Neural crest cell (in vitro differentiated cells): ENCODE measurements at regions not wholly inside any gene's neighbourhood (a gene's known extent, or its start where the extent isn't known, plus 50 kb on each side); places are given as distances from the start of the nearest gene placed in this dataset.

Source experiments
- DNase-seq: peaks from one replicate; pipeline ENCODE4 v3.0.0; 2021; ENCODE audit warnings: low read depth, mixed read lengths, low spot score
- H3K27ac Mint-ChIP-seq: one replicate; pipeline ENCODE4 v1.8.0; 2021; ENCODE audit warnings: mild to moderate bottlenecking, mixed read lengths; ENCODE audit not compliant: unreplicated experiment
- H3K27me3 Mint-ChIP-seq: 2 replicates; pipeline ENCODE4 v1.8.0; 2021; ENCODE audit warnings: low read depth, mild to moderate bottlenecking, mixed read lengths
- H3K36me3 Mint-ChIP-seq: 2 replicates; pipeline ENCODE4 v1.8.0; 2021; ENCODE audit warnings: low read depth, mild to moderate bottlenecking, mixed read lengths
- H3K4me1 Mint-ChIP-seq: 2 replicates; pipeline ENCODE4 v1.8.0; 2021; ENCODE audit warnings: mixed read lengths
- H3K4me3 Mint-ChIP-seq: one replicate; pipeline ENCODE4 v1.8.0; 2021; ENCODE audit warnings: mild to moderate bottlenecking, mixed read lengths
- H3K9me3 Mint-ChIP-seq: 2 replicates; pipeline ENCODE4 v1.8.0; 2021; ENCODE audit warnings: mixed read lengths
- CTCF ChIP-seq: fragments of 200-600 bp; sonication (generic); conservative IDR thresholded peaks from 2 replicates; pipeline ENCODE4 v1.5.0; 2021; ENCODE audit warnings: antibody characterized with exemption, mild to moderate bottlenecking

- no peak for DNase-seq
- H3K9me3 Mint-ChIP-seq = no peaks in the 10 kb centered on the region
- no peaks in the 10 kb centered on the region for H3K27me3 Mint-ChIP-seq
- no peaks in the 10 kb centered on the region for H3K36me3 Mint-ChIP-seq
- no peak for TF ChIP-seq CTCF
- H3K27ac Mint-ChIP-seq = no peak overlapping the region
- peaks cover 41% of the 10 kb centered on the region for H3K4me1 Mint-ChIP-seq
- no peak overlapping the region for H3K4me3 Mint-ChIP-seq
Measured at GRCh38 chr3:187448674-187449073, 80.5 kb downstream of the RTP4 start.

GRCh38 chr3:187447737-187448136 lies 79.6 kb downstream of the RTP4 start:
- Mint-ChIP-seq H3K36me3 (no peaks in the 10 kb centered on the region), H3K4me3 (no peak overlapping the region), H3K4me1 (peaks cover 41% of the 10 kb centered on the region), H3K9me3 (no peaks in the 10 kb centered on the region), H3K27ac (no peak overlapping the region), H3K27me3 (no peaks in the 10 kb centered on the region)
- DNase-seq = no peak
- TF ChIP-seq CTCF = no peak

- Mint-ChIP-seq H3K4me1 (peaks cover 25% of the 10 kb centered on the region), H3K4me3 (no peak overlapping the region), H3K9me3 (no peaks in the 10 kb centered on the region), H3K27me3 (no peaks in the 10 kb centered on the region), H3K27ac (peak overlapping the region; percentile 59), H3K36me3 (no peaks in the 10 kb centered on the region)
- TF ChIP-seq CTCF = no peak
- no peak for DNase-seq
Measured at GRCh38 chr3:187445356-187445755, 77.2 kb downstream of the RTP4 start.

GRCh38 chr3:187434524-187434923 lies 66.3 kb downstream of the RTP4 start:
- H3K27ac Mint-ChIP-seq = no peak overlapping the region

GRCh38 chr3:187430576-187430975 lies 62.4 kb downstream of the RTP4 start:
- no peak overlapping the region for H3K27ac Mint-ChIP-seq
- no peak overlapping the region for H3K4me3 Mint-ChIP-seq
- peaks cover 3% of the 10 kb centered on the region for H3K36me3 Mint-ChIP-seq
- H3K4me1 Mint-ChIP-seq = no peaks in the 10 kb centered on the region
- DNase-seq = no peak
- peaks cover 3% of the 10 kb centered on the region for H3K9me3 Mint-ChIP-seq
- TF ChIP-seq CTCF = peak; percentile 22
- no peaks in the 10 kb centered on the region for H3K27me3 Mint-ChIP-seq

More at GRCh38 chr3:187434524-187434923, 66.3 kb downstream of the RTP4 start:
- no peak for DNase-seq
- H3K4me3 Mint-ChIP-seq = no peak overlapping the region
- no peaks in the 10 kb centered on the region for H3K27me3 Mint-ChIP-seq
- no peaks in the 10 kb centered on the region for H3K4me1 Mint-ChIP-seq
- peaks cover under 1% of the 10 kb centered on the region for H3K9me3 Mint-ChIP-seq
- no peak for TF ChIP-seq CTCF
- H3K36me3 Mint-ChIP-seq = no peaks in the 10 kb centered on the region
